ENCODE measurements at regions not wholly inside any gene's neighbourhood (a gene's known extent, or its start where the extent isn't known, plus 50 kb on each side); places are given as distances from the start of the nearest gene placed in this dataset.

DNA sequence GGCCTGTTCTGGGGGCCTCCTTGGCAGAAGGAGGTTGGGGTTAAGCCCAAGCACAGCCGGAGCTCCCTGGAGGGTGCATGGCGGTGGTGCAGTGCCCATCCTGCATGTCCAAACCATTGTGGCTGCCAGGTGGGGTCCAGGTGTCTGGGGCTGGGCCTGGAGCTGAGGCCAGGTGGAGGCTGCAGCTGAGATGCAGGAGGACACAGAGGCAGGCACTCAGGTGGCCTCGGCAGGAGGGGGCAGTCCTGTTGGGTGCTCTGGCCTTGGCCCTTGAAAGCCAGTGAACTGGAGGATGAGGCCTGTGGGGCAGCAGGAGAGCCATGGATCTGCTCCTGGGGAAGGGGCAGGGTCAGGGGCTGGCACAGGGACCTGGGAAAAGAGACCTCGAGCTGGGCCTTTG lies 195.3 kb downstream of the OLFM1 start:
- in situ Hi-C loops (cut with MboI; ENCODE audit: low sequenced_read_pairs) = no loop called here
- Histone ChIP-seq H3K4me3 (ENCODE audit: insufficient read depth, low read depth, low read length) (no peak overlapping the region), H2AK5ac (ENCODE audit: low read depth, low read length) (no peak overlapping the region), H2AFZ (replicated peaks; ENCODE audit: low read length, poor library complexity) (no peak overlapping the region), H4K8ac (ENCODE audit: low read depth in 2 of 2, low read length in 2 of 2) (no peak overlapping the region), H3K56ac (ENCODE audit: extremely low read depth, insufficient read depth, low read length) (no peak overlapping the region), H3K79me1 (ENCODE audit: low read depth in 1 of 2, low read length in 2 of 2) (no peaks in the 10 kb centered on the region), H3K14ac (replicated peaks; ENCODE audit: low read depth, low read length) (no peak overlapping the region), H3K18ac (ENCODE audit: low read depth, low read length) (no peak overlapping the region), H3K27me3 (ENCODE audit: control insufficient read depth, insufficient read depth, low read length) (no peaks in the 10 kb centered on the region), H3K36me3 (ENCODE audit: control insufficient read depth, insufficient read depth, low read length) (no peaks in the 10 kb centered on the region), H3K9ac (ENCODE audit: low read depth, low read length) (no peak overlapping the region), H3K4me2 (ENCODE audit: low read depth, low read length) (no peak overlapping the region), H2BK20ac (ENCODE audit: low read depth, low read length) (no peak overlapping the region), H3K23ac (ENCODE audit: low read depth, low read length) (no peak overlapping the region), H3K4ac (ENCODE audit: low read depth, low read length) (no peak overlapping the region), H4K5ac (ENCODE audit: low read depth, low read length) (no peak overlapping the region), H2BK5ac (ENCODE audit: low read depth, low read length, poor library complexity, severe bottlenecking) (no peak overlapping the region), H2AK9ac (replicated peaks; ENCODE audit: low read depth, low read length, poor library complexity) (no peak overlapping the region), H3K4me1 (ENCODE audit: control insufficient read depth, insufficient read depth, low read length) (no peaks in the 10 kb centered on the region), H3K9me3 (ENCODE audit: control insufficient read depth, insufficient read depth, low read length) (peaks cover 27% of the 10 kb centered on the region), H2BK120ac (ENCODE audit: low read depth, low read length) (no peak overlapping the region), H2BK15ac (ENCODE audit: low read depth, low read length) (no peak overlapping the region), H3K9me1 (ENCODE audit: insufficient read depth, low read length) (no peaks in the 10 kb centered on the region), H4K20me1 (ENCODE audit: insufficient read depth, low read length) (no peaks in the 10 kb centered on the region), H3K27ac (ENCODE audit: insufficient read depth, low read length) (no peak overlapping the region), H4K91ac (ENCODE audit: insufficient read depth, low read depth, low read length) (no peak overlapping the region)
- CTCF ChIA-PET = no interaction called here
- WGBS, 2 experiments (ENCODE audit: extremely low coverage in 2 of 2, insufficient read length in 1 of 2) = 60% methylated on average over 2 of the region's 4 CpGs; no CpG with 5 or more reads in 1 of the 2 experiments
- no peak for DNase-seq
- no TSS peak for BruUV-seq (replicated peaks)
- dilution Hi-C loops (cut with HindIII; ENCODE audit: low sequenced_read_pairs, unreplicated experiment) = no loop called here
- TF ChIP-seq RFX5 (IDR thresholded peaks at IDR 0.05; ENCODE audit: low read depth, low read length) (no peak), BHLHE40 (IDR thresholded peaks at IDR 0.05; ENCODE audit: low read depth, low read length) (no peak), NFE2L2 (IDR thresholded peaks at IDR 0.05; ENCODE audit: low read depth, low read length) (no peak), RAD21 (IDR thresholded peaks at IDR 0.05; ENCODE audit: low read length) (no peak), MXI1 (IDR thresholded peaks at IDR 0.05; ENCODE audit: borderline replicate concordance, low read depth, low read length) (no peak)
- TF ChIP-seq, protein P1, sequence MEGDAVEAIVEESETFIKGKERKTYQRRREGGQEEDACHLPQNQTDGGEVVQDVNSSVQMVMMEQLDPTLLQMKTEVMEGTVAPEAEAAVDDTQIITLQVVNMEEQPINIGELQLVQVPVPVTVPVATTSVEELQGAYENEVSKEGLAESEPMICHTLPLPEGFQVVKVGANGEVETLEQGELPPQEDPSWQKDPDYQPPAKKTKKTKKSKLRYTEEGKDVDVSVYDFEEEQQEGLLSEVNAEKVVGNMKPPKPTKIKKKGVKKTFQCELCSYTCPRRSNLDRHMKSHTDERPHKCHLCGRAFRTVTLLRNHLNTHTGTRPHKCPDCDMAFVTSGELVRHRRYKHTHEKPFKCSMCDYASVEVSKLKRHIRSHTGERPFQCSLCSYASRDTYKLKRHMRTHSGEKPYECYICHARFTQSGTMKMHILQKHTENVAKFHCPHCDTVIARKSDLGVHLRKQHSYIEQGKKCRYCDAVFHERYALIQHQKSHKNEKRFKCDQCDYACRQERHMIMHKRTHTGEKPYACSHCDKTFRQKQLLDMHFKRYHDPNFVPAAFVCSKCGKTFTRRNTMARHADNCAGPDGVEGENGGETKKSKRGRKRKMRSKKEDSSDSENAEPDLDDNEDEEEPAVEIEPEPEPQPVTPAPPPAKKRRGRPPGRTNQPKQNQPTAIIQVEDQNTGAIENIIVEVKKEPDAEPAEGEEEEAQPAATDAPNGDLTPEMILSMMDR (conservative IDR thresholded peaks at IDR 0.05; ENCODE audit: low read depth, low read length) = no peak
- ATAC-seq (ENCODE audit: low read depth) = no peak
- POLR2A ChIA-PET (ENCODE audit: unreplicated experiment) = no interaction called here
- intact Hi-C loops (cut with micrococcal nuclease) = no loop called here

Data from IMR-90 (cell line).